ENCODE measurements at regions not wholly inside any gene's neighbourhood (a gene's known extent, or its start where the extent isn't known, plus 50 kb on each side); places are given as distances from the start of the nearest gene placed in this dataset.

GRCh38 chr5:142244440-142244839, 80.4 kb downstream of the SPRY4 start:
- no peak for FAIRE-seq
- H3K27me3 ChIP-seq (ENCODE audit: control insufficient read depth, insufficient read depth, low read length), result no peaks in the 10 kb centered on the region

GRCh38 chr5:142242272-142242671, 82.5 kb downstream of the SPRY4 start:
- no peak for TF ChIP-seq CTCF (IDR thresholded peaks at IDR 0.05; ENCODE audit: borderline replicate concordance, extremely low read depth, insufficient read depth)

More at GRCh38 chr5:142244440-142244839, 80.4 kb downstream of the SPRY4 start:
- no peak for TF ChIP-seq CTCF (IDR thresholded peaks at IDR 0.05; ENCODE audit: borderline replicate concordance, extremely low read depth, insufficient read depth)
- Histone ChIP-seq H3K9me3 (ENCODE audit: control insufficient read depth in 2 of 3, insufficient read depth in 1 of 3, low read length in 3 of 3) (no peaks in the 10 kb centered on the region), H3K36me3 (ENCODE audit: control insufficient read depth in 2 of 3, insufficient read depth in 3 of 3, low read length in 3 of 3) (no peaks in the 10 kb centered on the region), H3K27ac (ENCODE audit: low read depth in 2 of 2, low read length in 2 of 2) (no peak overlapping the region), H3K9ac (ENCODE audit: low read length in 3 of 3) (no peak overlapping the region), H3K4me3 (ENCODE audit: low read length in 3 of 3) (no peak overlapping the region), H3K4me1 (ENCODE audit: control insufficient read depth in 2 of 3, insufficient read depth in 2 of 3, low read depth in 1 of 3, low read length in 3 of 3) (no peaks in the 10 kb centered on the region)
- no peak for DNase-seq
- intact Hi-C loops (cut with DNase I), result no loop called here

GRCh38 chr5:142239394-142240159, 85.2 kb downstream of the SPRY4 start:
- Histone ChIP-seq H3K36me3 (ENCODE audit: control insufficient read depth in 2 of 3, insufficient read depth in 3 of 3, low read length in 3 of 3) (no peaks in the 10 kb centered on the region), H3K4me3 (ENCODE audit: low read length in 3 of 3) (no peak overlapping the region), H3K4me1 (ENCODE audit: control insufficient read depth in 2 of 3, insufficient read depth in 2 of 3, low read depth in 1 of 3, low read length in 3 of 3) (no peaks in the 10 kb centered on the region), H3K27ac (ENCODE audit: low read depth in 2 of 2, low read length in 2 of 2) (no peak overlapping the region), H3K9ac (ENCODE audit: low read length in 3 of 3) (no peak overlapping the region), H3K27me3 (ENCODE audit: control insufficient read depth, insufficient read depth, low read length) (no peaks in the 10 kb centered on the region), H3K9me3 (ENCODE audit: control insufficient read depth in 2 of 3, insufficient read depth in 1 of 3, low read length in 3 of 3) (no peaks in the 10 kb centered on the region)
- no peak for DNase-seq
- FAIRE-seq, result no peak
- TF ChIP-seq CTCF (IDR thresholded peaks at IDR 0.05; ENCODE audit: borderline replicate concordance, extremely low read depth, insufficient read depth), result no peak
- intact Hi-C loops (cut with DNase I), result no loop called here

More at GRCh38 chr5:142242272-142242671, 82.5 kb downstream of the SPRY4 start:
- FAIRE-seq (no peak), DNase-seq (no peak)
- intact Hi-C loops (cut with DNase I), result no loop called here
- H3K27me3 ChIP-seq (ENCODE audit: control insufficient read depth, insufficient read depth, low read length), result no peaks in the 10 kb centered on the region
- H3K27ac ChIP-seq (ENCODE audit: low read depth in 2 of 2, low read length in 2 of 2), result no peak overlapping the region
- H3K4me3 ChIP-seq (ENCODE audit: low read length in 3 of 3), result no peak overlapping the region
- no peaks in the 10 kb centered on the region for H3K36me3 ChIP-seq (ENCODE audit: control insufficient read depth in 2 of 3, insufficient read depth in 3 of 3, low read length in 3 of 3)
- no peak overlapping the region for H3K9ac ChIP-seq (ENCODE audit: low read length in 3 of 3)
- no peaks in the 10 kb centered on the region for H3K9me3 ChIP-seq (ENCODE audit: control insufficient read depth in 2 of 3, insufficient read depth in 1 of 3, low read length in 3 of 3)
- no peaks in the 10 kb centered on the region for H3K4me1 ChIP-seq (ENCODE audit: control insufficient read depth in 2 of 3, insufficient read depth in 2 of 3, low read depth in 1 of 3, low read length in 3 of 3)

Data from kidney (tissue), 13 donors.